HEK293 (cell line): ENCODE measurements at regions not wholly inside any gene's neighbourhood (a gene's known extent, or its start where the extent isn't known, plus 50 kb on each side); places are given as distances from the start of the nearest gene placed in this dataset.

Experiments used
- CTCF ChIA-PET: fragments of 350-600 bp; formaldehyde crosslinking; extraction: SDS; loops from one replicate; lab custom pipeline; 2021; ENCODE audit warnings: antibody characterized with exemption; lab: Yijun Ruan, JAX
- POLR2A ChIA-PET: fragments of 300-600 bp; formaldehyde crosslinking; extraction: SDS; loops from one replicate; lab custom pipeline; 2020; ENCODE audit warnings: antibody characterized with exemption, inconsistent platforms; lab: Yijun Ruan, JAX
- H3K27ac ChIP-seq: fragments of 200-500 bp; sonication (Bioruptor generic); 2 replicates; pipeline ENCODE4 v1.5.1; 2014; ENCODE audit warnings: low read depth, low read length, control low read depth, inconsistent platforms; ENCODE audit errors: extremely low read depth
- H3K36me3 ChIP-seq, 2 experiments: fragments of 200-500 bp in 1 of 2; sonication (Bioruptor generic) in 1 of 2; 1 replicate in 1 of 2; 2 replicates in 1 of 2; pipeline ENCODE4 v1.5.1; 2014 to 2017; ENCODE audit warnings: inconsistent platforms in 2 of 2, low read length in 2 of 2; ENCODE audit not compliant: control insufficient read depth in 2 of 2, insufficient read depth in 1 of 2
- H3K4me1 ChIP-seq: fragments of 200-500 bp; sonication (Bioruptor generic); 2 replicates; pipeline ENCODE4 v1.5.1; 2014; ENCODE audit warnings: mild to moderate bottlenecking, low read length, inconsistent platforms; ENCODE audit not compliant: control insufficient read depth, insufficient read depth
- H3K4me3 ChIP-seq: 2 replicates; pipeline ENCODE4 v1.5.1; 2011; ENCODE audit warnings: low read depth, mild to moderate bottlenecking, control low read depth, low read length, moderate library complexity
- H3K9me3 ChIP-seq: fragments of 200-500 bp; sonication (Bioruptor generic); 2 replicates; pipeline ENCODE4 v1.5.1; 2014; ENCODE audit warnings: low read depth, low read length, inconsistent platforms; ENCODE audit not compliant: control insufficient read depth, insufficient read depth
- CTCF ChIP-seq: fragments of 450-650 bp; formaldehyde crosslinking; IDR thresholded peaks from 2 replicates; pipeline ENCODE4 v1.5.1; 2016; ENCODE audit warnings: missing biosample characterization, missing genetic modification characterization
- GFI1B ChIP-seq: fragments of 450-650 bp; formaldehyde crosslinking; IDR thresholded peaks from 2 replicates; pipeline ENCODE4 v1.5.1; 2016; ENCODE audit warnings: missing biosample characterization, missing genetic modification characterization
- GLI2 ChIP-seq: fragments of 450-650 bp; formaldehyde crosslinking; IDR thresholded peaks from 2 replicates; pipeline ENCODE4; 2017; ENCODE audit warnings: missing biosample characterization, missing genetic modification characterization, low read depth, borderline replicate concordance
- GLIS1 ChIP-seq: fragments of 450-650 bp; formaldehyde crosslinking; IDR thresholded peaks from 2 replicates; pipeline ENCODE4 v1.5.1; 2016; ENCODE audit warnings: missing biosample characterization, missing genetic modification characterization
- ZBTB20 ChIP-seq: fragments of 450-650 bp; formaldehyde crosslinking; IDR thresholded peaks from 2 replicates; pipeline ENCODE4 v1.5.1; 2016; ENCODE audit warnings: missing biosample characterization, missing genetic modification characterization
- ZBTB7A ChIP-seq: fragments of 450-650 bp; formaldehyde crosslinking; IDR thresholded peaks from 2 replicates; pipeline ENCODE4 v1.5.1; 2016; ENCODE audit warnings: low read depth, missing biosample characterization, missing genetic modification characterization
- ZNF140 ChIP-seq: fragments of 450-650 bp; formaldehyde crosslinking; IDR thresholded peaks from 2 replicates; pipeline ENCODE4 v1.5.1; 2016; ENCODE audit warnings: missing biosample characterization, missing genetic modification characterization
- ZNF174 ChIP-seq: fragments of 450-650 bp; formaldehyde crosslinking; IDR thresholded peaks from 2 replicates; pipeline ENCODE4 v1.5.0; 2017; ENCODE audit warnings: missing biosample characterization, mild to moderate bottlenecking, missing genetic modification characterization
- ZNF239 ChIP-seq: fragments of 450-650 bp; formaldehyde crosslinking; IDR thresholded peaks from 2 replicates; pipeline ENCODE4 v1.5.1; 2016; ENCODE audit warnings: missing biosample characterization, missing genetic modification characterization
- ZNF24 ChIP-seq: fragments of 450-650 bp; formaldehyde crosslinking; IDR thresholded peaks from 2 replicates; pipeline ENCODE4 v1.5.1; 2016; ENCODE audit warnings: missing biosample characterization, missing genetic modification characterization
- ZNF266 ChIP-seq: fragments of 450-650 bp; formaldehyde crosslinking; IDR thresholded peaks from 2 replicates; pipeline ENCODE4 v1.5.1; 2016; ENCODE audit warnings: missing biosample characterization, missing genetic modification characterization, low read depth
- ZNF341 ChIP-seq: fragments of 450-650 bp; formaldehyde crosslinking; IDR thresholded peaks from 2 replicates; pipeline ENCODE4; 2016; ENCODE audit warnings: low read depth, missing biosample characterization, missing genetic modification characterization
- ZNF610 ChIP-seq: fragments of 450-650 bp; formaldehyde crosslinking; IDR thresholded peaks from 2 replicates; pipeline ENCODE4 v1.5.1; 2016; ENCODE audit warnings: missing biosample characterization, missing genetic modification characterization, borderline replicate concordance
- ZNF623 ChIP-seq: fragments of 450-650 bp; formaldehyde crosslinking; IDR thresholded peaks from 2 replicates; pipeline ENCODE4 v1.5.1; 2016; ENCODE audit warnings: missing biosample characterization, missing genetic modification characterization
- ZNF629 ChIP-seq: fragments of 450-650 bp; formaldehyde crosslinking; IDR thresholded peaks from 2 replicates; pipeline ENCODE4 v1.5.1; 2017; ENCODE audit warnings: missing biosample characterization, missing genetic modification characterization
- ZNF658 ChIP-seq: fragments of 450-650 bp; formaldehyde crosslinking; IDR thresholded peaks from 2 replicates; pipeline ENCODE4; 2016; ENCODE audit warnings: missing biosample characterization, missing genetic modification characterization
- ZNF777 ChIP-seq: fragments of 450-650 bp; formaldehyde crosslinking; IDR thresholded peaks from 2 replicates; pipeline ENCODE4 v1.5.1; 2017; ENCODE audit warnings: missing biosample characterization, missing genetic modification characterization, borderline replicate concordance
- ZNF830 ChIP-seq: fragments of 450-650 bp; IDR thresholded peaks from 2 replicates; pipeline ENCODE4 v1.5.0; 2018; ENCODE audit warnings: missing biosample characterization, missing genetic modification characterization, low read depth, mild to moderate bottlenecking, moderate library complexity
- ZSCAN4 ChIP-seq: fragments of 450-650 bp; formaldehyde crosslinking; IDR thresholded peaks from 2 replicates; pipeline ENCODE4 v1.5.1; 2017; ENCODE audit warnings: missing biosample characterization, missing genetic modification characterization
- TF ChIP-seq, protein P1 (sequence below): fragments of 450-650 bp; formaldehyde crosslinking; IDR thresholded peaks from 2 replicates; pipeline ENCODE4 v1.5.1; 2017; ENCODE audit warnings: missing biosample characterization, missing genetic modification characterization
- TF ChIP-seq, protein P2 (sequence below): fragments of 450-650 bp; formaldehyde crosslinking; IDR thresholded peaks from 2 replicates; pipeline ENCODE4 v1.5.1; 2016; ENCODE audit warnings: missing biosample characterization, missing genetic modification characterization

- CTCF ChIA-PET, result no interaction called here
Measured at GRCh38 chr1:30635391-30635975, 87.9 kb downstream of the MATN1 start.

GRCh38 chr1:30634507-30634906, 88.9 kb downstream of the MATN1 start:
- Histone ChIP-seq H3K9me3 (no peaks in the 10 kb centered on the region), H3K36me3 (no peaks in the 10 kb centered on the region), H3K4me3 (no peak overlapping the region), H3K27ac (no peak overlapping the region), H3K4me1 (no peaks in the 10 kb centered on the region)
- CTCF ChIA-PET, result no interaction called here
- peak; percentile 90 for TF ChIP-seq ZSCAN4
- 0 out of 2 replicates have a peak, but pooled peaks have one; percentile 11 for TF ChIP-seq ZNF777 (tag by site-specific recombination)
- TF ChIP-seq ZNF830 (tag by site-specific recombination), result no peak
- TF ChIP-seq GLI2 (tag by site-specific recombination), result no peak
- POLR2A ChIA-PET, result no interaction called here

More at GRCh38 chr1:30635391-30635975, 87.9 kb downstream of the MATN1 start:
- TF ChIP-seq CTCF (tag by site-specific recombination) (no peak), ZNF610 (no peak)
- TF ChIP-seq, all 188 proteins: peak for 0
- Histone ChIP-seq H3K4me1 (no peaks in the 10 kb centered on the region), H3K4me3 (no peak overlapping the region), H3K9me3 (no peaks in the 10 kb centered on the region), H3K27ac (no peak overlapping the region), H3K36me3 (no peaks in the 10 kb centered on the region)
- POLR2A ChIA-PET, result no interaction called here

DNA sequence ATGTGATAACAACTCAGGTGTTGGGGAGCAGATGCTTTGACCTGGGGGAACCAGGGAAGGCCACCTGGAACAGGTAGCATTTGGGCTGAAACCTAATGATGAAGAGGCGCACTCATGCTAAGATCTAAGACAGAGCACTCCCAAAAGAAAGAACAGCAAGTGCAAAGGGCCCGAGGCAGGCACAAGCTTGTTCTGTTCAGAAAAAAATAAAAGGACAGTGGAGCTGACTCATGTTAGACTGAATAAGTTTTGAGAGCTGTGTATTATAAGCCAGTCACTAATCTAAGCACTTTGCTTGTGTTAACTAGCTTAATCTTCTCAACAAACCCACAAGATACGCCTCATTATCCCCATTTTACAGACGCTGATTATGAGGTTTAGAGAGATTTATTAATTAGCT, 90.1 kb downstream of the MATN1 start:
- ChIA-PET CTCF (no interaction called here), POLR2A (no interaction called here)
- no peak overlapping the region for H3K4me3 ChIP-seq

GRCh38 chr1:30632481-30632880, 90.9 kb downstream of the MATN1 start:
- H3K9me3 ChIP-seq, result no peaks in the 10 kb centered on the region
- CTCF ChIA-PET, result no interaction called here
- POLR2A ChIA-PET, result no interaction called here
- no peak for TF ChIP-seq ZNF658
- no peak for TF ChIP-seq ZBTB7A (tag by site-specific recombination)
- TF ChIP-seq, protein P1, sequence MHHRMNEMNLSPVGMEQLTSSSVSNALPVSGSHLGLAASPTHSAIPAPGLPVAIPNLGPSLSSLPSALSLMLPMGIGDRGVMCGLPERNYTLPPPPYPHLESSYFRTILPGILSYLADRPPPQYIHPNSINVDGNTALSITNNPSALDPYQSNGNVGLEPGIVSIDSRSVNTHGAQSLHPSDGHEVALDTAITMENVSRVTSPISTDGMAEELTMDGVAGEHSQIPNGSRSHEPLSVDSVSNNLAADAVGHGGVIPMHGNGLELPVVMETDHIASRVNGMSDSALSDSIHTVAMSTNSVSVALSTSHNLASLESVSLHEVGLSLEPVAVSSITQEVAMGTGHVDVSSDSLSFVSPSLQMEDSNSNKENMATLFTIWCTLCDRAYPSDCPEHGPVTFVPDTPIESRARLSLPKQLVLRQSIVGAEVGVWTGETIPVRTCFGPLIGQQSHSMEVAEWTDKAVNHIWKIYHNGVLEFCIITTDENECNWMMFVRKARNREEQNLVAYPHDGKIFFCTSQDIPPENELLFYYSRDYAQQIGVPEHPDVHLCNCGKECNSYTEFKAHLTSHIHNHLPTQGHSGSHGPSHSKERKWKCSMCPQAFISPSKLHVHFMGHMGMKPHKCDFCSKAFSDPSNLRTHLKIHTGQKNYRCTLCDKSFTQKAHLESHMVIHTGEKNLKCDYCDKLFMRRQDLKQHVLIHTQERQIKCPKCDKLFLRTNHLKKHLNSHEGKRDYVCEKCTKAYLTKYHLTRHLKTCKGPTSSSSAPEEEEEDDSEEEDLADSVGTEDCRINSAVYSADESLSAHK, result no peak
- TF ChIP-seq ZNF266 (tag by site-specific recombination), result no peak
- no peak for TF ChIP-seq ZNF24 (tag by site-specific recombination)
- TF ChIP-seq ZNF239, result no peak
- TF ChIP-seq, protein P2, sequence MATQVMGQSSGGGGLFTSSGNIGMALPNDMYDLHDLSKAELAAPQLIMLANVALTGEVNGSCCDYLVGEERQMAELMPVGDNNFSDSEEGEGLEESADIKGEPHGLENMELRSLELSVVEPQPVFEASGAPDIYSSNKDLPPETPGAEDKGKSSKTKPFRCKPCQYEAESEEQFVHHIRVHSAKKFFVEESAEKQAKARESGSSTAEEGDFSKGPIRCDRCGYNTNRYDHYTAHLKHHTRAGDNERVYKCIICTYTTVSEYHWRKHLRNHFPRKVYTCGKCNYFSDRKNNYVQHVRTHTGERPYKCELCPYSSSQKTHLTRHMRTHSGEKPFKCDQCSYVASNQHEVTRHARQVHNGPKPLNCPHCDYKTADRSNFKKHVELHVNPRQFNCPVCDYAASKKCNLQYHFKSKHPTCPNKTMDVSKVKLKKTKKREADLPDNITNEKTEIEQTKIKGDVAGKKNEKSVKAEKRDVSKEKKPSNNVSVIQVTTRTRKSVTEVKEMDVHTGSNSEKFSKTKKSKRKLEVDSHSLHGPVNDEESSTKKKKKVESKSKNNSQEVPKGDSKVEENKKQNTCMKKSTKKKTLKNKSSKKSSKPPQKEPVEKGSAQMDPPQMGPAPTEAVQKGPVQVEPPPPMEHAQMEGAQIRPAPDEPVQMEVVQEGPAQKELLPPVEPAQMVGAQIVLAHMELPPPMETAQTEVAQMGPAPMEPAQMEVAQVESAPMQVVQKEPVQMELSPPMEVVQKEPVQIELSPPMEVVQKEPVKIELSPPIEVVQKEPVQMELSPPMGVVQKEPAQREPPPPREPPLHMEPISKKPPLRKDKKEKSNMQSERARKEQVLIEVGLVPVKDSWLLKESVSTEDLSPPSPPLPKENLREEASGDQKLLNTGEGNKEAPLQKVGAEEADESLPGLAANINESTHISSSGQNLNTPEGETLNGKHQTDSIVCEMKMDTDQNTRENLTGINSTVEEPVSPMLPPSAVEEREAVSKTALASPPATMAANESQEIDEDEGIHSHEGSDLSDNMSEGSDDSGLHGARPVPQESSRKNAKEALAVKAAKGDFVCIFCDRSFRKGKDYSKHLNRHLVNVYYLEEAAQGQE (tag by site-specific recombination), result no peak
- no peak for TF ChIP-seq ZNF629 (tag by site-specific recombination)
- no peak for TF ChIP-seq ZNF341
- no peak for TF ChIP-seq GLIS1 (tag by site-specific recombination)
- TF ChIP-seq GFI1B (tag by site-specific recombination), result no peak
- no peak for TF ChIP-seq ZBTB20

More for the DNA sequence above, 90.1 kb downstream of the MATN1 start:
- no peak for TF ChIP-seq ZNF629 (tag by site-specific recombination)
- peak; percentile 72 for TF ChIP-seq ZNF623 (tag by site-specific recombination)
- no peak for TF ChIP-seq ZNF140 (tag by site-specific recombination)
- no peak for TF ChIP-seq ZNF174 (tag by site-specific recombination)
- no peak for TF ChIP-seq GLIS1 (tag by site-specific recombination)
- TF ChIP-seq GFI1B (tag by site-specific recombination), result no peak
- no peaks in the 10 kb centered on the region for H3K4me1 ChIP-seq
- no peaks in the 10 kb centered on the region for H3K9me3 ChIP-seq
- no peak overlapping the region for H3K27ac ChIP-seq
- no peaks in the 10 kb centered on the region for H3K36me3 ChIP-seq

More at GRCh38 chr1:30632481-30632880, 90.9 kb downstream of the MATN1 start:
- H3K36me3 ChIP-seq, result no peaks in the 10 kb centered on the region
- no peak overlapping the region for H3K4me3 ChIP-seq
- H3K27ac ChIP-seq, result no peak overlapping the region
- H3K4me1 ChIP-seq, result no peaks in the 10 kb centered on the region
